ENCODE measurements at regions not wholly inside any gene's neighbourhood (a gene's known extent, or its start where the extent isn't known, plus 50 kb on each side); places are given as distances from the start of the nearest gene placed in this dataset.

- H3K4me3 Mint-ChIP-seq: no peak overlapping the region
- H3K27ac ChIP-seq (ENCODE audit: low read depth, low read length): no peak overlapping the region
- H3K27me3 ChIP-seq (ENCODE audit: insufficient read depth, low read length): no peaks in the 10 kb centered on the region
- no peaks in the 10 kb centered on the region for H3K36me3 ChIP-seq (ENCODE audit: insufficient read depth, low read length)
- H3K9me3 ChIP-seq (ENCODE audit: control insufficient read depth in 1 of 2, low read length in 2 of 2): no peaks in the 10 kb centered on the region
- H3K9me3 Mint-ChIP-seq: peaks cover 0 to 9% (median 1%) of the 10 kb centered on the region in 8 donors
- DNase-seq: no peak
- no peaks in the 10 kb centered on the region for H3K36me3 Mint-ChIP-seq
- no peaks in the 10 kb centered on the region for H3K4me1 ChIP-seq (ENCODE audit: insufficient read depth, low read length)
- no peak overlapping the region for H3K4me3 ChIP-seq (ENCODE audit: low read length in 2 of 2)
- ChIA-PET POLR2A (ENCODE audit: partially characterized antibody) (no interaction called here), CTCF (ENCODE audit: partially characterized antibody) (no interaction called here)
- H3K27me3 Mint-ChIP-seq: peaks cover 0 to 1% of the 10 kb centered on the region in 2 donors
- no peaks in the 10 kb centered on the region for H3K4me1 Mint-ChIP-seq
- no peak overlapping the region for H3K27ac Mint-ChIP-seq
- intact Hi-C loops (cut with micrococcal nuclease): no loop called here
Measured at GRCh38 chr2:225773148-225773547, 373.6 kb downstream of the NYAP2 start.

DNA sequence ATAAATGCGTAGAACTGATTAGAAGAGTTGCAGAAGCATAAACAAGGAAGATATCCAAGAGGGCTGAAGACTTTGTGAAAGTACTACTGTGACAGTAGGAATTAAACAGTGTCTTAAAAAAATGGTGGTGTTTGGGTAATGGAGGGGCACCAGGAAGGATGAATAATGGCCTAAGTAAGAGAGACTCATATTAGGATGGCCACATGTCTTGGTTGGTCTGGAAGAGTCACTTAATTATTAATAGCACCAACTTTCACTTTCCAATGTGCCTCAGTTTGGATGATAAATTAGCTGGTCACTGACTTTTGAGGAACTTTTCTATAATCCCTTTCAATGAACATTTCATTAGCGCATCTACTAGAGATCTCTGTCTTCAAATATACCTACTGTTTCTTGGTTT, 372.2 kb downstream of the NYAP2 start:
- Mint-ChIP-seq H3K27me3 (peaks cover 0 to 1% of the 10 kb centered on the region in 2 donors), H3K4me3 (no peak overlapping the region), H3K27ac (no peak overlapping the region), H3K4me1 (no peaks in the 10 kb centered on the region), H3K9me3 (peaks cover 0 to 9% (median 0%) of the 10 kb centered on the region in 8 donors), H3K36me3 (no peaks in the 10 kb centered on the region)
- Histone ChIP-seq H3K9me3 (ENCODE audit: control insufficient read depth in 1 of 2, low read length in 2 of 2) (no peaks in the 10 kb centered on the region), H3K27ac (ENCODE audit: low read depth, low read length) (no peak overlapping the region), H3K4me3 (ENCODE audit: low read length in 2 of 2) (no peak overlapping the region), H3K4me1 (ENCODE audit: insufficient read depth, low read length) (no peaks in the 10 kb centered on the region), H3K27me3 (ENCODE audit: insufficient read depth, low read length) (no peaks in the 10 kb centered on the region), H3K36me3 (ENCODE audit: insufficient read depth, low read length) (no peaks in the 10 kb centered on the region)
- no peak for DNase-seq
- POLR2A ChIA-PET (ENCODE audit: partially characterized antibody): no interaction called here
- CTCF ChIA-PET (ENCODE audit: partially characterized antibody): no interaction called here
- intact Hi-C loops (cut with micrococcal nuclease): no loop called here

GRCh38 chr2:225768741-225769140, 369.2 kb downstream of the NYAP2 start:
- ChIA-PET POLR2A (ENCODE audit: partially characterized antibody) (no interaction called here), CTCF (ENCODE audit: partially characterized antibody) (no interaction called here)
- H3K36me3 Mint-ChIP-seq: no peaks in the 10 kb centered on the region
- no peak overlapping the region for H3K4me3 Mint-ChIP-seq
- no peaks in the 10 kb centered on the region for H3K4me1 ChIP-seq (ENCODE audit: insufficient read depth, low read length)
- DNase-seq: no peak
- no peaks in the 10 kb centered on the region for H3K36me3 ChIP-seq (ENCODE audit: insufficient read depth, low read length)
- H3K27me3 Mint-ChIP-seq: peaks cover 0 to 1% of the 10 kb centered on the region in 2 donors
- no peak overlapping the region for H3K27ac Mint-ChIP-seq
- H3K4me3 ChIP-seq (ENCODE audit: low read length in 2 of 2): no peak overlapping the region
- intact Hi-C loops (cut with micrococcal nuclease): no loop called here
- H3K9me3 ChIP-seq (ENCODE audit: control insufficient read depth in 1 of 2, low read length in 2 of 2): no peaks in the 10 kb centered on the region
- H3K9me3 Mint-ChIP-seq: no peaks in the 10 kb centered on the region
- H3K27me3 ChIP-seq (ENCODE audit: insufficient read depth, low read length): no peaks in the 10 kb centered on the region
- no peaks in the 10 kb centered on the region for H3K4me1 Mint-ChIP-seq
- H3K27ac ChIP-seq (ENCODE audit: low read depth, low read length): no peak overlapping the region

DNA sequence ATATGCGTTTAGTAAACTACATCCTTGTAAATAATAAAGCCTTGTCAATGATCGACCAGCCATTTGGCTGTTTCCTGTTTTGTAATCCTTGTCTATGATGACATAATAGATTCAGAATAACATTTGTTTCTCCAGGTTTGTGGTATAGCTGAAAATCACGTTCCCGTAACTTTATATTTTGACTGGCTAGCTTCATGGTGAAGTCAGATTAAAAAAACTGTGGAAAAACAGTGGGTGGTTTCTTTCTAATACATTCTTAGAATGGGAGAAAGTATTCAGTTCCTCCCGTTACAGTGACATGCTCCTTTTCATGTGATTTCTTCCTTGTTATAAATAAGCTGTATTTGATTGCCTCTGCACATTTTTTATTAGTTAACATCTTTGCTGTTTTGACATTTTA, 366.9 kb downstream of the NYAP2 start:
- Mint-ChIP-seq H3K27me3 (peaks cover 0 to 1% of the 10 kb centered on the region in 2 donors), H3K36me3 (no peaks in the 10 kb centered on the region), H3K9me3 (no peaks in the 10 kb centered on the region), H3K27ac (no peak overlapping the region), H3K4me3 (no peak overlapping the region), H3K4me1 (no peaks in the 10 kb centered on the region)
- Histone ChIP-seq H3K4me1 (ENCODE audit: insufficient read depth, low read length) (no peaks in the 10 kb centered on the region), H3K4me3 (ENCODE audit: low read length in 2 of 2) (no peak overlapping the region), H3K27me3 (ENCODE audit: insufficient read depth, low read length) (no peaks in the 10 kb centered on the region), H3K27ac (ENCODE audit: low read depth, low read length) (no peak overlapping the region), H3K9me3 (ENCODE audit: control insufficient read depth in 1 of 2, low read length in 2 of 2) (no peaks in the 10 kb centered on the region), H3K36me3 (ENCODE audit: insufficient read depth, low read length) (no peaks in the 10 kb centered on the region)
- DNase-seq: no peak
- ChIA-PET CTCF (ENCODE audit: partially characterized antibody) (no interaction called here), POLR2A (ENCODE audit: partially characterized antibody) (no interaction called here)
- intact Hi-C loops (cut with micrococcal nuclease): no loop called here

GRCh38 chr2:225765820-225766219, 366.3 kb downstream of the NYAP2 start:
- CTCF ChIA-PET (ENCODE audit: partially characterized antibody): no interaction called here
- POLR2A ChIA-PET (ENCODE audit: partially characterized antibody): no interaction called here
- Mint-ChIP-seq H3K27ac (no peak overlapping the region), H3K9me3 (no peaks in the 10 kb centered on the region), H3K27me3 (peaks cover 0 to 1% of the 10 kb centered on the region in 2 donors), H3K36me3 (no peaks in the 10 kb centered on the region), H3K4me3 (no peak overlapping the region), H3K4me1 (no peaks in the 10 kb centered on the region)
- intact Hi-C loops (cut with micrococcal nuclease): no loop called here
- H3K27ac ChIP-seq (ENCODE audit: low read depth, low read length): no peak overlapping the region
- H3K9me3 ChIP-seq (ENCODE audit: control insufficient read depth in 1 of 2, low read length in 2 of 2): no peaks in the 10 kb centered on the region
- H3K36me3 ChIP-seq (ENCODE audit: insufficient read depth, low read length): no peaks in the 10 kb centered on the region
- no peaks in the 10 kb centered on the region for H3K27me3 ChIP-seq (ENCODE audit: insufficient read depth, low read length)
- H3K4me1 ChIP-seq (ENCODE audit: insufficient read depth, low read length): no peaks in the 10 kb centered on the region
- H3K4me3 ChIP-seq (ENCODE audit: low read length in 2 of 2): no peak overlapping the region
- no peak for DNase-seq

GRCh38 chr2:225764346-225764745, 364.8 kb downstream of the NYAP2 start:
- Mint-ChIP-seq H3K27ac (no peak overlapping the region), H3K4me1 (no peaks in the 10 kb centered on the region), H3K27me3 (no peaks in the 10 kb centered on the region), H3K36me3 (no peaks in the 10 kb centered on the region), H3K4me3 (no peak overlapping the region), H3K9me3 (peaks cover 0 to 1% (median 0%) of the 10 kb centered on the region in 8 donors)
- no peak overlapping the region for H3K4me3 ChIP-seq (ENCODE audit: low read length in 2 of 2)
- H3K9me3 ChIP-seq (ENCODE audit: control insufficient read depth in 1 of 2, low read length in 2 of 2): no peaks in the 10 kb centered on the region
- no peak for DNase-seq
- no peak overlapping the region for H3K27ac ChIP-seq (ENCODE audit: low read depth, low read length)
- H3K4me1 ChIP-seq (ENCODE audit: insufficient read depth, low read length): no peaks in the 10 kb centered on the region
- POLR2A ChIA-PET (ENCODE audit: partially characterized antibody): no interaction called here
- H3K27me3 ChIP-seq (ENCODE audit: insufficient read depth, low read length): no peaks in the 10 kb centered on the region
- H3K36me3 ChIP-seq (ENCODE audit: insufficient read depth, low read length): no peaks in the 10 kb centered on the region
- CTCF ChIA-PET (ENCODE audit: partially characterized antibody): no interaction called here
- intact Hi-C loops (cut with micrococcal nuclease): no loop called here

DNA sequence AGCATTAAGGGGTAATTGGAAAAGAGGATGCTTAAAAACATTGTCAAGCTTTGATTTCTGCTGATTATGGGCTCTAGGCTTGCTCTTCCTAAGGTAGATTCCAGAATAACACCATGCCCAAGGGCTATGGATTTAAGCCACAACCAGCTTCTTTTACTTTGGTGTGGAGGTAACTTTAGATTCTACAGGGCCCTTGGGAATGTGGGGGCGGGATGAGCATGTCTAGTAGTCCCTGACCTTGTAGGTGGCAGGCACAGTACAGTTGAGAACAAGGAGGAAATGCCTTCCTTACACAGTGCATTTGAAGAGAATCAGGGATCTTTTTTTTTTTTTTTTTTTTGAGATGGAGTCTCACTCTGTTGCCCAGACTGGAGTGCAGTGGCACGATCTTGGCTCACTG, 364.2 kb downstream of the NYAP2 start:
- no peaks in the 10 kb centered on the region for H3K36me3 ChIP-seq (ENCODE audit: insufficient read depth, low read length)
- no peak overlapping the region for H3K27ac Mint-ChIP-seq
- peaks cover 0 to 1% (median 0%) of the 10 kb centered on the region in 8 donors for H3K9me3 Mint-ChIP-seq
- no peaks in the 10 kb centered on the region for H3K27me3 ChIP-seq (ENCODE audit: insufficient read depth, low read length)
- H3K4me1 ChIP-seq (ENCODE audit: insufficient read depth, low read length): no peaks in the 10 kb centered on the region
- CTCF ChIA-PET (ENCODE audit: partially characterized antibody): no interaction called here
- no peaks in the 10 kb centered on the region for H3K9me3 ChIP-seq (ENCODE audit: control insufficient read depth in 1 of 2, low read length in 2 of 2)
- no peak overlapping the region for H3K27ac ChIP-seq (ENCODE audit: low read depth, low read length)
- POLR2A ChIA-PET (ENCODE audit: partially characterized antibody): no interaction called here
- intact Hi-C loops (cut with micrococcal nuclease): no loop called here
- no peaks in the 10 kb centered on the region for H3K27me3 Mint-ChIP-seq
- H3K36me3 Mint-ChIP-seq: no peaks in the 10 kb centered on the region
- no peak overlapping the region for H3K4me3 ChIP-seq (ENCODE audit: low read length in 2 of 2)
- H3K4me3 Mint-ChIP-seq: no peak overlapping the region
- no peak for DNase-seq
- no peaks in the 10 kb centered on the region for H3K4me1 Mint-ChIP-seq

DNA sequence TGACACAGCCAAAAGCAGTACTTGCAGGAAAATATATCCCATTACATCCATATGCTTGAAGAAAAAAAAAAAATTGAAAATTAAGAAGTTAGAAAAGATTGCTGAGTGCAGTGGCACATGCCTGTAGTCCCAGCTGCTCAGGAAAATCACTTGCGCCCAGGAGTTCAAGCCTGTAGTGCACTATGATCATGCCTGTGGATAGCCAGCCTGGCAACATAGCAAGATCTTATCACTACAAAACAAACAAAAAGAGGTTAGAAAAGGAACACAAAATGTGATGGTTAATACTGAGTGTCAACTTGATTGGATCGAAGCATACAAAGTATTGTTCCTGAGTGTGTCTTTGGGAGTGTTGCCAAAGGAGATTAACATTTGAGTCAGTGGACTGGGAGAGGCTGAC, 361.9 kb downstream of the NYAP2 start:
- Mint-ChIP-seq H3K4me3 (no peak overlapping the region), H3K4me1 (no peaks in the 10 kb centered on the region), H3K36me3 (no peaks in the 10 kb centered on the region), H3K27ac (no peak overlapping the region), H3K9me3 (peaks cover 0 to 1% (median 0%) of the 10 kb centered on the region in 8 donors), H3K27me3 (no peaks in the 10 kb centered on the region)
- intact Hi-C loops (cut with micrococcal nuclease): no loop called here
- Histone ChIP-seq H3K36me3 (ENCODE audit: insufficient read depth, low read length) (no peaks in the 10 kb centered on the region), H3K9me3 (ENCODE audit: control insufficient read depth in 1 of 2, low read length in 2 of 2) (no peaks in the 10 kb centered on the region), H3K27me3 (ENCODE audit: insufficient read depth, low read length) (no peaks in the 10 kb centered on the region), H3K27ac (ENCODE audit: low read depth, low read length) (no peak overlapping the region), H3K4me1 (ENCODE audit: insufficient read depth, low read length) (no peaks in the 10 kb centered on the region), H3K4me3 (ENCODE audit: low read length in 2 of 2) (no peak overlapping the region)
- no peak for DNase-seq
- ChIA-PET CTCF (ENCODE audit: partially characterized antibody) (no interaction called here), POLR2A (ENCODE audit: partially characterized antibody) (no interaction called here)
